Gastroesophageal sphincter (tissue), 3 donors: ENCODE measurements at regions not wholly inside any gene's neighbourhood (a gene's known extent, or its start where the extent isn't known, plus 50 kb on each side); places are given as distances from the start of the nearest gene placed in this dataset.

Experiments used
- POLR2A ChIP-seq, 2 donors: fragments of 450-650 bp; IDR thresholded peaks; one replicate each; pipeline ENCODE4 v1.6.1; 2017; ENCODE audit warnings: antibody characterized with exemption in 2 of 2, mild to moderate bottlenecking in 2 of 2, moderate library complexity in 1 of 2
- TF ChIP-seq, protein P1 (sequence below), 4 experiments: fragments of 200-600 bp in 2 of 4; fragments of 450-650 bp in 2 of 4; sonication (generic) in 1 of 4; IDR thresholded peaks; one replicate each; pipeline ENCODE4 v1.5.1; 2017 to 2019; ENCODE audit warnings: antibody characterized with exemption in 4 of 4, mild to moderate bottlenecking in 2 of 4, moderate library complexity in 2 of 4

DNA sequence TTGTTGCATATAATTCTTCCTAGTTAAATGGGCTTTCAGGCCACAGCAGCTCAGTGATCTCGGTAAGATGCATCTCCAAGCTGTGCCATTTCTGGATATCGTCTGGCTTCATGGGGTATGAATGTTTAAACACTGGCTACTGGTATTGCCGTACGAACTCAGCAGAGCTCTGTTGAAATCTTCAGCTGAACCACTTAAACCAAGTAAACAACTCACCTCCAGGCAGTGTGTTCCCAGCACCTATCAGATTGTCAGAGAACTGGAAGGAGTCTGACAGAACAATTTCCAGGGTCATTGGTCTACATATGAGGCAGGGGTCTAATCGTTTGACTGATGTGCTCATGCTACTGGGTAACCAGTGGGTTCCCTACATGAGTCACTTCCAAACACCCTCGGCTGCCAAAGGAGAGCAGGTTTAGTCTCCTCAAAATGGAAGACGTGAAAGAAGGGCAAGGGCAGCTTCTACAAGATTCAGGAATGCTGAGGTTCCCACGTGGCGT is 93.2 kb upstream of the BMAL1 start:
- TF ChIP-seq, protein P1, sequence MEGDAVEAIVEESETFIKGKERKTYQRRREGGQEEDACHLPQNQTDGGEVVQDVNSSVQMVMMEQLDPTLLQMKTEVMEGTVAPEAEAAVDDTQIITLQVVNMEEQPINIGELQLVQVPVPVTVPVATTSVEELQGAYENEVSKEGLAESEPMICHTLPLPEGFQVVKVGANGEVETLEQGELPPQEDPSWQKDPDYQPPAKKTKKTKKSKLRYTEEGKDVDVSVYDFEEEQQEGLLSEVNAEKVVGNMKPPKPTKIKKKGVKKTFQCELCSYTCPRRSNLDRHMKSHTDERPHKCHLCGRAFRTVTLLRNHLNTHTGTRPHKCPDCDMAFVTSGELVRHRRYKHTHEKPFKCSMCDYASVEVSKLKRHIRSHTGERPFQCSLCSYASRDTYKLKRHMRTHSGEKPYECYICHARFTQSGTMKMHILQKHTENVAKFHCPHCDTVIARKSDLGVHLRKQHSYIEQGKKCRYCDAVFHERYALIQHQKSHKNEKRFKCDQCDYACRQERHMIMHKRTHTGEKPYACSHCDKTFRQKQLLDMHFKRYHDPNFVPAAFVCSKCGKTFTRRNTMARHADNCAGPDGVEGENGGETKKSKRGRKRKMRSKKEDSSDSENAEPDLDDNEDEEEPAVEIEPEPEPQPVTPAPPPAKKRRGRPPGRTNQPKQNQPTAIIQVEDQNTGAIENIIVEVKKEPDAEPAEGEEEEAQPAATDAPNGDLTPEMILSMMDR (IDR thresholded peaks at IDR 0.05) = no peak
- TF ChIP-seq POLR2A (IDR thresholded peaks at IDR 0.05) = no peak
